ENCODE measurements at regions not wholly inside any gene's neighbourhood (a gene's known extent, or its start where the extent isn't known, plus 50 kb on each side); places are given as distances from the start of the nearest gene placed in this dataset.

GRCh38 chr14:37945959-37946358 is 261.7 kb upstream of the SSTR1 start:
- no peak overlapping the region for H3K27ac Mint-ChIP-seq
- ATAC-seq (no peak), DNase-seq (ENCODE audit: low spot score) (no peak)
- H3K27me3 Mint-ChIP-seq (ENCODE audit: low read depth) = peaks cover 63% of the 10 kb centered on the region
- ChIA-PET POLR2A (no interaction called here), CTCF (no interaction called here)
- H3K9me3 Mint-ChIP-seq = peaks cover 67% of the 10 kb centered on the region
- no peaks in the 10 kb centered on the region for H3K4me1 Mint-ChIP-seq
- TF ChIP-seq RORB (CRISPR knock-in tag; IDR thresholded peaks at IDR 0.05) (no peak), ZBTB43 (CRISPR knock-in tag; IDR thresholded peaks at IDR 0.05) (no peak), SOX15 (CRISPR knock-in tag; IDR thresholded peaks at IDR 0.05) (no peak), HMGA2 (CRISPR knock-in tag; IDR thresholded peaks at IDR 0.05) (no peak), PRDM15 (CRISPR knock-in tag; IDR thresholded peaks at IDR 0.05) (no peak), KAT7 (CRISPR knock-in tag; IDR thresholded peaks at IDR 0.05; ENCODE audit: borderline replicate concordance) (no peak), ZNF138 (CRISPR knock-in tag; conservative IDR thresholded peaks at IDR 0.05) (no peak), MAX (CRISPR knock-in tag; IDR thresholded peaks at IDR 0.05) (no peak), NR2C2 (CRISPR knock-in tag; IDR thresholded peaks at IDR 0.05) (no peak), ZNF396 (CRISPR knock-in tag; IDR thresholded peaks at IDR 0.05; ENCODE audit: borderline replicate concordance) (no peak), PRRX2 (CRISPR knock-in tag; IDR thresholded peaks at IDR 0.05) (no peak), ZNF263 (CRISPR knock-in tag; IDR thresholded peaks at IDR 0.05; ENCODE audit: low read depth) (no peak), ZNF416 (CRISPR knock-in tag; IDR thresholded peaks at IDR 0.05) (no peak), SP1 (CRISPR knock-in tag; conservative IDR thresholded peaks at IDR 0.05) (no peak)
- H3K4me3 Mint-ChIP-seq = no peak overlapping the region
- peaks cover 48% of the 10 kb centered on the region for H3K36me3 Mint-ChIP-seq

- no peak overlapping the region for H3K4me3 Mint-ChIP-seq
- peaks cover 48% of the 10 kb centered on the region for H3K36me3 Mint-ChIP-seq
- H3K9me3 Mint-ChIP-seq = peaks cover 67% of the 10 kb centered on the region
- ChIA-PET CTCF (no interaction called here), POLR2A (no interaction called here)
- DNase-seq (ENCODE audit: low spot score) (no peak), ATAC-seq (no peak)
- H3K27ac Mint-ChIP-seq = no peak overlapping the region
- H3K4me1 Mint-ChIP-seq = no peaks in the 10 kb centered on the region
- peaks cover 56% of the 10 kb centered on the region for H3K27me3 Mint-ChIP-seq (ENCODE audit: low read depth)
- no peak for TF ChIP-seq SMAD4 (CRISPR knock-in tag; IDR thresholded peaks at IDR 0.05)
- no peak for TF ChIP-seq FOXK1 (CRISPR knock-in tag; IDR thresholded peaks at IDR 0.05)
- TF ChIP-seq CREM (CRISPR knock-in tag; IDR thresholded peaks at IDR 0.05) = no peak
- no peak for TF ChIP-seq JAZF1 (CRISPR knock-in tag; IDR thresholded peaks at IDR 0.05)
- no peak for TF ChIP-seq PRDM15 (CRISPR knock-in tag; IDR thresholded peaks at IDR 0.05)
- TF ChIP-seq MXD4 (CRISPR knock-in tag; IDR thresholded peaks at IDR 0.05; ENCODE audit: borderline replicate concordance) = no peak
- no peak for TF ChIP-seq ZNF423 (CRISPR knock-in tag; IDR thresholded peaks at IDR 0.05)
- TF ChIP-seq E2F4 (CRISPR knock-in tag; IDR thresholded peaks at IDR 0.05; ENCODE audit: borderline replicate concordance, low read depth) = no peak
- no peak for TF ChIP-seq FOXP4 (CRISPR knock-in tag; IDR thresholded peaks at IDR 0.05)
- no peak for TF ChIP-seq NR2C2 (CRISPR knock-in tag; IDR thresholded peaks at IDR 0.05)
- TF ChIP-seq ATF3 (CRISPR knock-in tag; conservative IDR thresholded peaks at IDR 0.05) = no peak
Observed at GRCh38 chr14:37946819-37947218, 260.9 kb upstream of the SSTR1 start.

Measured in WTC11 (cell line).